DND-41 (cell line): ENCODE measurements at regions not wholly inside any gene's neighbourhood (a gene's known extent, or its start where the extent isn't known, plus 50 kb on each side); places are given as distances from the start of the nearest gene placed in this dataset.

Experiments
- ATAC-seq: fragments of 200-7000 bp; cut with Tn5 transposase; 3 replicates; pipeline ENCODE4 v1.9.1; 2021; ENCODE audit warnings: low read depth; ENCODE audit not compliant: insufficient read depth
- DNase-seq: peaks from one replicate; pipeline ENCODE4 v3.0.0-alpha.2; 2020
- H2AFZ ChIP-seq: 2 replicates; pipeline ENCODE4 v1.6.0; 2012; ENCODE audit warnings: low read depth, low read length
- H3K27ac ChIP-seq: 2 replicates; pipeline ENCODE4 v1.5.1; 2012; ENCODE audit warnings: low read length, inconsistent platforms
- H3K27me3 ChIP-seq: fragments of 200-600 bp; sonication (generic); 2 replicates; pipeline ENCODE4 v1.6.0; 2012; ENCODE audit warnings: low read length, mild to moderate bottlenecking, inconsistent platforms; ENCODE audit not compliant: insufficient read depth, poor library complexity
- H3K36me3 ChIP-seq: 2 replicates; pipeline ENCODE4 v1.5.1; 2012; ENCODE audit warnings: low read length, inconsistent platforms; ENCODE audit not compliant: insufficient read depth
- H3K4me1 ChIP-seq: 2 replicates; pipeline ENCODE4 v1.5.1; 2012; ENCODE audit warnings: mild to moderate bottlenecking, low read length; ENCODE audit not compliant: insufficient read depth
- H3K4me2 ChIP-seq: 2 replicates; pipeline ENCODE4 v1.6.0; 2012; ENCODE audit warnings: mild to moderate bottlenecking, moderate library complexity, low read length, inconsistent platforms; ENCODE audit not compliant: insufficient read depth
- H3K4me3 ChIP-seq, 2 experiments: fragments of 200-600 bp in 1 of 2; shearing (Covaris generic) in 1 of 2; 2 replicates each; pipeline ENCODE4 v1.5.1; 2012 to 2016; ENCODE audit warnings: inconsistent platforms in 2 of 2, low read length in 2 of 2, mild to moderate bottlenecking in 2 of 2, low read depth in 1 of 2, moderate library complexity in 1 of 2
- H3K79me2 ChIP-seq: 2 replicates; pipeline ENCODE4 v1.6.0; 2012; ENCODE audit warnings: low read length, inconsistent platforms; ENCODE audit not compliant: insufficient read depth
- H3K9ac ChIP-seq: 2 replicates; pipeline ENCODE4 v1.6.0; 2012; ENCODE audit warnings: low read depth, mild to moderate bottlenecking, inconsistent platforms, low read length, moderate library complexity
- H3K9me3 ChIP-seq: 2 replicates; pipeline ENCODE4 v1.5.1; 2012; ENCODE audit warnings: low read length, moderate library complexity, mild to moderate bottlenecking, inconsistent platforms; ENCODE audit not compliant: insufficient read depth, severe bottlenecking
- H4K20me1 ChIP-seq: 2 replicates; pipeline ENCODE4 v1.6.0; 2012; ENCODE audit warnings: low read length; ENCODE audit not compliant: insufficient read depth
- EZH2 ChIP-seq: IDR thresholded peaks from 3 replicates; pipeline ENCODE4 v1.6.1; 2012; ENCODE audit warnings: borderline replicate concordance, low read depth, mild to moderate bottlenecking, moderate library complexity, low read length, inconsistent platforms; ENCODE audit not compliant: severe bottlenecking
- TF ChIP-seq, protein P1 (sequence below): IDR thresholded peaks from 2 replicates; pipeline ENCODE4 v1.5.1; 2012; ENCODE audit warnings: borderline replicate concordance, low read length, moderate library complexity, mild to moderate bottlenecking; ENCODE audit not compliant: poor library complexity, severe bottlenecking; ENCODE audit errors: extremely low read depth

DNA sequence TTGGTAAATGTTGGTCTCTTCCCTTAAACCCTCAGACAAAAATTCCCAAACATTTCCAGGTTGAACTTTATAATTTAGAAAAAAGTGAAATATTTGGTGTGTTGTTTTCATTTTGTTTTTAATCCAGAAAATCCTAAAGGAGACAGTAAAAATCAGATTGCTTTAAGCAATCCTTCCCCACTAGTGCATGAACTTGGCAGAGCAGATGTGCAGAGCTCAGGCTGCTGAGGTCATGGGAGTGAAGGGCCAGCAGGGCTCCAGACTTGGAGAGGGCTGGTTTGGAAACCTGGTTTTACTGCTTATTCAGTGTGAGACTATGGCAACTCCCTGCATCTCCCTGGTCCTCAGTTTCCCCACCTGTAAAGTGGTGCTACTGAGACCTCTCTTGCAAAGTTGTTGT, 66.7 kb upstream of the TEX51 start:
- ATAC-seq: no peak
- no peak overlapping the region for H3K9ac ChIP-seq
- DNase-seq: no peak
- H3K79me2 ChIP-seq: no peaks in the 10 kb centered on the region
- no peak overlapping the region for H2AFZ ChIP-seq
- no peak overlapping the region for H3K4me2 ChIP-seq
- no peaks in the 10 kb centered on the region for H3K27me3 ChIP-seq
- H3K27ac ChIP-seq: no peak overlapping the region
- H3K36me3 ChIP-seq: no peaks in the 10 kb centered on the region
- TF ChIP-seq EZH2: no peak
- TF ChIP-seq, protein P1, sequence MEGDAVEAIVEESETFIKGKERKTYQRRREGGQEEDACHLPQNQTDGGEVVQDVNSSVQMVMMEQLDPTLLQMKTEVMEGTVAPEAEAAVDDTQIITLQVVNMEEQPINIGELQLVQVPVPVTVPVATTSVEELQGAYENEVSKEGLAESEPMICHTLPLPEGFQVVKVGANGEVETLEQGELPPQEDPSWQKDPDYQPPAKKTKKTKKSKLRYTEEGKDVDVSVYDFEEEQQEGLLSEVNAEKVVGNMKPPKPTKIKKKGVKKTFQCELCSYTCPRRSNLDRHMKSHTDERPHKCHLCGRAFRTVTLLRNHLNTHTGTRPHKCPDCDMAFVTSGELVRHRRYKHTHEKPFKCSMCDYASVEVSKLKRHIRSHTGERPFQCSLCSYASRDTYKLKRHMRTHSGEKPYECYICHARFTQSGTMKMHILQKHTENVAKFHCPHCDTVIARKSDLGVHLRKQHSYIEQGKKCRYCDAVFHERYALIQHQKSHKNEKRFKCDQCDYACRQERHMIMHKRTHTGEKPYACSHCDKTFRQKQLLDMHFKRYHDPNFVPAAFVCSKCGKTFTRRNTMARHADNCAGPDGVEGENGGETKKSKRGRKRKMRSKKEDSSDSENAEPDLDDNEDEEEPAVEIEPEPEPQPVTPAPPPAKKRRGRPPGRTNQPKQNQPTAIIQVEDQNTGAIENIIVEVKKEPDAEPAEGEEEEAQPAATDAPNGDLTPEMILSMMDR: no peak
- no peaks in the 10 kb centered on the region for H3K4me1 ChIP-seq
- H3K9me3 ChIP-seq: no peaks in the 10 kb centered on the region
- H4K20me1 ChIP-seq: no peaks in the 10 kb centered on the region
- no peak overlapping the region for H3K4me3 ChIP-seq

DNA sequence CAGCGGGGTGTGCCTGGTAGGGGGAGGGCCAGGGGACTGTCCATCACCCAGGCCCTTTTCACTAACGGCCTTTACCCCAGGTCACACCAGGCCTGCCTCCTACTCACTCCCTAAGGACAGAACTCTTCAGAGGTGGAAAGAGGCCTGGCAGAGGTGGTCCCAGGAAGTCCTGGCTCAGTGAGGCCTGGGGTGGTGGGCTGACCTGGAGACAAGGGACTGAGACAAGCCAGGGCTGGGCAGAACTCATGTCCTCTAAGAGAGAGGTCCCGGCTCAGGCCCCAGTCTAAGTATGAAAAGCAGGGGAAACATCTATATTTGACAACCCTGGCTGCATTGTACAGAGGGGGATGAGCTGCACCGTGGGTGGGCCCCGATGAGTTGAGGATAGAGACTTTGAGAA, 65.9 kb upstream of the TEX51 start:
- H2AFZ ChIP-seq: no peak overlapping the region
- TF ChIP-seq, protein P1: no peak
- no peak for TF ChIP-seq EZH2
- DNase-seq (no peak), ATAC-seq (no peak)
- no peaks in the 10 kb centered on the region for H3K36me3 ChIP-seq
- H4K20me1 ChIP-seq: no peaks in the 10 kb centered on the region
- H3K79me2 ChIP-seq: no peaks in the 10 kb centered on the region
- H3K27me3 ChIP-seq: no peaks in the 10 kb centered on the region
- no peaks in the 10 kb centered on the region for H3K9me3 ChIP-seq
- no peak overlapping the region for H3K27ac ChIP-seq
- H3K4me1 ChIP-seq: no peaks in the 10 kb centered on the region
- H3K4me3 ChIP-seq: no peak overlapping the region
- H3K9ac ChIP-seq: no peak overlapping the region
- H3K4me2 ChIP-seq: no peak overlapping the region

DNA sequence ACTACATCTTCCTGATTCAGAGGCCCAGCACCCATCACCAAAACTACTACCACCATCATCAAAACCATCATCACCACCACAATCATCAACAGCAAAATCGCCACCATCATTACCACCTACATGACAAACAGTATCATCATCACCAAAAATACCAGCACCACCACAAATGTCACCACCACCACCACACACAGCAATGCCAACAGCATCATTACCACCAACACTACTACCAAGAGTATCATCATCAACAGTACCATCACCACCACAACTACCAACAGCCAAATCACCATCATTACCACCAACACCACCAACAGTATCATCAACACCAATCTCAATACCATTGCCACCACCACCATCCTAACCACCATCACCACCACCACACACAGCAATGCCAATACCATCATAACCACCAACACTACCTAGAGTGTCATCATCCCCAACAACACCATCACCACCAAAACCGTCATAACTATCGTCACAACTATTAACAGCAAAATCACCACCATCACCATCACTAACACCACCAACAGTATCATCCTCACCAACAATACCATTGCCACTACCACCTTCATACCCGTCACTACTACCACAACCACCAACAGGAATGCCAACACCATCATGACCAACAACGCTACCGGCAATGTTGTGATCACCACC, 64.6 kb upstream of the TEX51 start:
- Histone ChIP-seq H3K9me3 (no peaks in the 10 kb centered on the region), H3K36me3 (no peaks in the 10 kb centered on the region), H3K4me2 (no peak overlapping the region), H3K9ac (no peak overlapping the region), H3K27ac (no peak overlapping the region), H3K4me3 (no peak overlapping the region), H4K20me1 (no peaks in the 10 kb centered on the region), H3K4me1 (no peaks in the 10 kb centered on the region), H2AFZ (no peak overlapping the region), H3K79me2 (no peaks in the 10 kb centered on the region), H3K27me3 (no peaks in the 10 kb centered on the region)
- TF ChIP-seq EZH2: no peak
- TF ChIP-seq, protein P1: no peak
- ATAC-seq (no peak), DNase-seq (no peak)

DNA sequence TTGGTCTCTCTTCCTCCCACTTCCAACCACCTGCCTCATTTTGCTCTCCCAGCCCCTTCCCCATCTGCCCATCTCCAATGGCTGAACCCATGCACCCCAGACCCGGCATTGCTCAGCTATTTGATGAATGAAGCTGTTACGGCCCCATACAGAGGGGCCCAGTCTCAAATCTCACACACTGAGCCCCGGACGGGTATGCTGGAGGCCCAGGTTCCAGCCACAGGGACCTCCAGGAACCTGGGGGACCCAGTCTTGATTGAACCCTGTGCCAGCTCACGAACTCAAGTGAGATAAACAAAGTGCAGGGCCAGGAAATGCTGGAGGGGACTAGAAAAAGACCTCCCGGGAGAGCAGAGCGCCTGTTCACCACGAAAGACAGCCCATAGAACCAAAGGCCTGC, 63.4 kb upstream of the TEX51 start:
- Histone ChIP-seq H4K20me1 (no peaks in the 10 kb centered on the region), H3K4me2 (no peak overlapping the region), H3K36me3 (no peaks in the 10 kb centered on the region), H3K9ac (no peak overlapping the region), H3K4me3 (no peak overlapping the region), H3K4me1 (no peaks in the 10 kb centered on the region), H3K79me2 (no peaks in the 10 kb centered on the region), H3K27ac (no peak overlapping the region), H2AFZ (no peak overlapping the region), H3K27me3 (no peaks in the 10 kb centered on the region), H3K9me3 (no peaks in the 10 kb centered on the region)
- DNase-seq (no peak), ATAC-seq (no peak)
- no peak for TF ChIP-seq EZH2
- TF ChIP-seq, protein P1: no peak
